Hepatocyte (in vitro differentiated cells): ENCODE measurements at regions not wholly inside any gene's neighbourhood (a gene's known extent, or its start where the extent isn't known, plus 50 kb on each side); places are given as distances from the start of the nearest gene placed in this dataset.

Experiments
- CTCF ChIP-seq: fragments of 200-600 bp; sonication (generic); IDR thresholded peaks from 2 replicates; pipeline ENCODE4 v1.5.1; 2016; ENCODE audit warnings: antibody characterized with exemption, mild to moderate bottlenecking; ENCODE audit not compliant: poor library complexity
- EZH2 ChIP-seq: fragments of 200-600 bp; sonication (generic); IDR thresholded peaks from 2 replicates; pipeline ENCODE4 v1.6.1; 2016; ENCODE audit warnings: antibody characterized with exemption, mild to moderate bottlenecking, borderline replicate concordance

GRCh38 chrX:3479026-3479425 lies 132.6 kb upstream of the MXRA5 start:
- no peak for TF ChIP-seq EZH2
- no peak for TF ChIP-seq CTCF
